IgD-negative memory B cell (primary cell): ENCODE measurements at regions not wholly inside any gene's neighbourhood (a gene's known extent, or its start where the extent isn't known, plus 50 kb on each side); places are given as distances from the start of the nearest gene placed in this dataset.
A peak's percentile ranks its signal among the peaks of the same experiment; 100 is the strongest.

ENCODE experiments used
- H3K27ac Mint-ChIP-seq, 3 donors: one replicate each; pipeline ENCODE4 v1.8.0; 2020 to 2022; ENCODE audit warnings: mild to moderate bottlenecking in 3 of 3, mixed read lengths in 3 of 3, moderate library complexity in 1 of 3
- H3K27me3 Mint-ChIP-seq: one replicate; pipeline ENCODE4 v1.8.0; 2021; ENCODE audit warnings: mixed read lengths
- H3K36me3 Mint-ChIP-seq: one replicate; pipeline ENCODE4 v1.8.0; 2020; ENCODE audit warnings: mild to moderate bottlenecking, mixed read lengths
- H3K4me1 Mint-ChIP-seq, 3 donors: one replicate each; pipeline ENCODE4 v1.8.0; 2020 to 2022; ENCODE audit warnings: mixed read lengths in 3 of 3, mild to moderate bottlenecking in 1 of 3
- H3K4me3 Mint-ChIP-seq, 4 donors: one replicate each; pipeline ENCODE4 v1.8.0; 2020 to 2022; ENCODE audit warnings: mild to moderate bottlenecking in 4 of 4, mixed read lengths in 4 of 4, moderate library complexity in 3 of 4
- H3K9me3 Mint-ChIP-seq, 3 donors: one replicate each; pipeline ENCODE4 v1.8.0; 2020 to 2021; ENCODE audit warnings: mixed read lengths in 3 of 3, mild to moderate bottlenecking in 1 of 3

GRCh38 chr2:129281791-129282530, 697.5 kb upstream of the RAB6C start:
- Mint-ChIP-seq H3K4me1 (no peaks in the 10 kb centered on the region), H3K27ac (no peak overlapping the region), H3K4me3 (no peak overlapping the region), H3K27me3 (no peaks in the 10 kb centered on the region), H3K9me3 (peaks cover 0 to 12% (median 0%) of the 10 kb centered on the region in 3 donors), H3K36me3 (no peaks in the 10 kb centered on the region)

GRCh38 chr2:129285012-129285411, 694.5 kb upstream of the RAB6C start:
- Mint-ChIP-seq H3K4me1 (no peaks in the 10 kb centered on the region), H3K4me3 (no peak overlapping the region), H3K27ac (no peak overlapping the region), H3K27me3 (no peaks in the 10 kb centered on the region), H3K36me3 (no peaks in the 10 kb centered on the region), H3K9me3 (peaks cover 0 to 6% (median 0%) of the 10 kb centered on the region in 3 donors)

- no peaks in the 10 kb centered on the region for H3K27me3 Mint-ChIP-seq
- H3K27ac Mint-ChIP-seq, result peak overlapping the region in 1 of 3 donors; percentile 13
- peaks cover 2 to 18% (median 3%) of the 10 kb centered on the region in 3 donors for H3K9me3 Mint-ChIP-seq
- no peaks in the 10 kb centered on the region for H3K36me3 Mint-ChIP-seq
- H3K4me1 Mint-ChIP-seq, result peaks cover 0 to 2% (median 0%) of the 10 kb centered on the region in 3 donors
- no peak overlapping the region for H3K4me3 Mint-ChIP-seq
Measured at GRCh38 chr2:129293326-129293725, 686.1 kb upstream of the RAB6C start.

- Mint-ChIP-seq H3K27ac (no peak overlapping the region), H3K4me3 (no peak overlapping the region), H3K9me3 (peaks cover 2 to 18% (median 3%) of the 10 kb centered on the region in 3 donors), H3K4me1 (no peaks in the 10 kb centered on the region), H3K27me3 (no peaks in the 10 kb centered on the region), H3K36me3 (no peaks in the 10 kb centered on the region)
Measured at GRCh38 chr2:129296396-129296795, 683.1 kb upstream of the RAB6C start.

GRCh38 chr2:129296806-129297205, 682.7 kb upstream of the RAB6C start:
- no peak overlapping the region for H3K4me3 Mint-ChIP-seq
- H3K27me3 Mint-ChIP-seq, result no peaks in the 10 kb centered on the region
- H3K9me3 Mint-ChIP-seq, result peaks cover 2 to 18% (median 3%) of the 10 kb centered on the region in 3 donors
- no peak overlapping the region for H3K27ac Mint-ChIP-seq
- no peaks in the 10 kb centered on the region for H3K36me3 Mint-ChIP-seq
- H3K4me1 Mint-ChIP-seq, result no peaks in the 10 kb centered on the region

- Mint-ChIP-seq H3K4me3 (no peak overlapping the region), H3K27me3 (peaks cover 1% of the 10 kb centered on the region), H3K9me3 (peaks cover 2 to 18% (median 3%) of the 10 kb centered on the region in 3 donors), H3K36me3 (no peaks in the 10 kb centered on the region), H3K4me1 (no peaks in the 10 kb centered on the region), H3K27ac (no peak overlapping the region)
Measured at GRCh38 chr2:129297430-129297829, 682.0 kb upstream of the RAB6C start.

- H3K27me3 Mint-ChIP-seq, result peaks cover 1% of the 10 kb centered on the region
- no peaks in the 10 kb centered on the region for H3K4me1 Mint-ChIP-seq
- H3K27ac Mint-ChIP-seq, result no peak overlapping the region
- no peak overlapping the region for H3K4me3 Mint-ChIP-seq
- no peaks in the 10 kb centered on the region for H3K36me3 Mint-ChIP-seq
- H3K9me3 Mint-ChIP-seq, result peaks cover under 1 to 10% (median 1%) of the 10 kb centered on the region in 3 donors
Measured at GRCh38 chr2:129299338-129299737, 680.1 kb upstream of the RAB6C start.

- H3K27me3 Mint-ChIP-seq, result peaks cover 1% of the 10 kb centered on the region
Measured at GRCh38 chr2:129299756-129300155, 679.7 kb upstream of the RAB6C start.

GRCh38 chr2:129300456-129300855, 679.0 kb upstream of the RAB6C start:
- peaks cover 0 to 5% (median 0%) of the 10 kb centered on the region in 3 donors for H3K9me3 Mint-ChIP-seq
- no peaks in the 10 kb centered on the region for H3K36me3 Mint-ChIP-seq
- H3K4me3 Mint-ChIP-seq, result no peak overlapping the region
- peaks cover 1% of the 10 kb centered on the region for H3K27me3 Mint-ChIP-seq
- H3K4me1 Mint-ChIP-seq, result no peaks in the 10 kb centered on the region
- no peak overlapping the region for H3K27ac Mint-ChIP-seq

More at GRCh38 chr2:129299756-129300155, 679.7 kb upstream of the RAB6C start:
- Mint-ChIP-seq H3K4me3 (no peak overlapping the region), H3K27ac (no peak overlapping the region), H3K36me3 (no peaks in the 10 kb centered on the region), H3K9me3 (peaks cover 0 to 10% (median 0%) of the 10 kb centered on the region in 3 donors), H3K4me1 (no peaks in the 10 kb centered on the region)

- H3K9me3 Mint-ChIP-seq, result no peaks in the 10 kb centered on the region
- no peaks in the 10 kb centered on the region for H3K4me1 Mint-ChIP-seq
- H3K36me3 Mint-ChIP-seq, result no peaks in the 10 kb centered on the region
- H3K27me3 Mint-ChIP-seq, result peaks cover 1% of the 10 kb centered on the region
- H3K27ac Mint-ChIP-seq, result no peak overlapping the region
- no peak overlapping the region for H3K4me3 Mint-ChIP-seq
Measured at GRCh38 chr2:129301431-129301913, 678.0 kb upstream of the RAB6C start.

- no peaks in the 10 kb centered on the region for H3K36me3 Mint-ChIP-seq
- no peak overlapping the region for H3K4me3 Mint-ChIP-seq
- H3K27me3 Mint-ChIP-seq, result peaks cover 1% of the 10 kb centered on the region
- no peaks in the 10 kb centered on the region for H3K9me3 Mint-ChIP-seq
- no peak overlapping the region for H3K27ac Mint-ChIP-seq
- H3K4me1 Mint-ChIP-seq, result no peaks in the 10 kb centered on the region
Measured at GRCh38 chr2:129302106-129302505, 677.4 kb upstream of the RAB6C start.

- H3K36me3 Mint-ChIP-seq, result no peaks in the 10 kb centered on the region
- H3K4me1 Mint-ChIP-seq, result no peaks in the 10 kb centered on the region
- no peak overlapping the region for H3K4me3 Mint-ChIP-seq
- no peaks in the 10 kb centered on the region for H3K9me3 Mint-ChIP-seq
- H3K27ac Mint-ChIP-seq, result no peak overlapping the region
- H3K27me3 Mint-ChIP-seq, result peaks cover 1% of the 10 kb centered on the region
Measured at GRCh38 chr2:129302561-129303183, 676.8 kb upstream of the RAB6C start.

GRCh38 chr2:129314120-129314519, 665.3 kb upstream of the RAB6C start:
- H3K9me3 Mint-ChIP-seq, result no peaks in the 10 kb centered on the region
- H3K27ac Mint-ChIP-seq, result no peak overlapping the region
- no peaks in the 10 kb centered on the region for H3K36me3 Mint-ChIP-seq
- H3K4me3 Mint-ChIP-seq, result no peak overlapping the region
- H3K4me1 Mint-ChIP-seq, result no peaks in the 10 kb centered on the region
- peaks cover 2% of the 10 kb centered on the region for H3K27me3 Mint-ChIP-seq

- Mint-ChIP-seq H3K9me3 (no peaks in the 10 kb centered on the region), H3K4me3 (no peak overlapping the region), H3K27ac (no peak overlapping the region), H3K36me3 (no peaks in the 10 kb centered on the region), H3K4me1 (no peaks in the 10 kb centered on the region), H3K27me3 (peaks cover 2% of the 10 kb centered on the region)
Measured at GRCh38 chr2:129318581-129319421, 660.7 kb upstream of the RAB6C start.

- Mint-ChIP-seq H3K27ac (no peak overlapping the region), H3K9me3 (no peaks in the 10 kb centered on the region), H3K27me3 (peaks cover 2% of the 10 kb centered on the region), H3K4me1 (no peaks in the 10 kb centered on the region), H3K36me3 (no peaks in the 10 kb centered on the region), H3K4me3 (no peak overlapping the region)
Measured at GRCh38 chr2:129319422-129319717, 660.1 kb upstream of the RAB6C start.
